Transverse colon (tissue), 3 donors: ENCODE measurements at regions not wholly inside any gene's neighbourhood (a gene's known extent, or its start where the extent isn't known, plus 50 kb on each side); places are given as distances from the start of the nearest gene placed in this dataset.

Experiments
- POLR2A ChIP-seq: fragments of 450-650 bp; IDR thresholded peaks from one replicate; pipeline ENCODE4 v1.6.1; 2016; ENCODE audit warnings: antibody characterized with exemption, mild to moderate bottlenecking, moderate library complexity
- TF ChIP-seq, protein P1 (sequence below), 5 experiments: fragments of 200-600 bp in 3 of 5; fragments of 450-650 bp in 2 of 5; sonication (generic) in 3 of 5; IDR thresholded peaks; 1 replicate in 2 of 5; 2 replicates in 3 of 5; pipeline ENCODE4 v1.5.1; 2016 to 2017; ENCODE audit warnings: antibody characterized with exemption in 5 of 5, inconsistent platforms in 3 of 5, mild to moderate bottlenecking in 2 of 5, moderate library complexity in 1 of 5

DNA sequence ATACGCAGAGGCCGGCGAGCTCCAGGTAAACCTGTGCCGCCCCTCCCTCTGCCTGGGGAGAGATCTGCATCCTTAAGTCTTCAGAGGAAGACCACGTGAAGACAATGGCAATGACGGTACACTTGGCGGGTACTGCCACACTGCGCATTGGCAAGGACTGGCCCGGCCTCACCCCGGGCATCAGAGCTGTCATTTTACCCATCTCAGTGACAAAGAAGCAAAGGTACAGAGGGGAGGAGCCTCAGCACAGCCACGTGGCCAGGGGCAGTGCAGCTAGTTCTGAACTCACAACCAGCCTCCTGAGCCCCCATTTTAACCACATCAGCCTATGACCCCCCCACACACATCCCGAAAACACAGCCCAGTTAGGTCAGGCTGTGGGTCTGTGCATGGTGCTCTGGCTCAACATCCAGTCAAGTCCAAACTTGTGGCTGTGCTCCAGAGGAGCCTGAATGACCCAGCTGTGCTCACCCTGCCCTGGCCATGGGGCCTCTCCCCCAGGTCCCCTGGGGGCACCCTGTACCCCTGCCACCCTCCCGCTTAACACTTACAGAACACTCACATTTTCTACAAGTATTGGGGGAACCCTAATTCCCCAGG is 80.6 kb downstream of the C16orf95 start:
- TF ChIP-seq, protein P1, sequence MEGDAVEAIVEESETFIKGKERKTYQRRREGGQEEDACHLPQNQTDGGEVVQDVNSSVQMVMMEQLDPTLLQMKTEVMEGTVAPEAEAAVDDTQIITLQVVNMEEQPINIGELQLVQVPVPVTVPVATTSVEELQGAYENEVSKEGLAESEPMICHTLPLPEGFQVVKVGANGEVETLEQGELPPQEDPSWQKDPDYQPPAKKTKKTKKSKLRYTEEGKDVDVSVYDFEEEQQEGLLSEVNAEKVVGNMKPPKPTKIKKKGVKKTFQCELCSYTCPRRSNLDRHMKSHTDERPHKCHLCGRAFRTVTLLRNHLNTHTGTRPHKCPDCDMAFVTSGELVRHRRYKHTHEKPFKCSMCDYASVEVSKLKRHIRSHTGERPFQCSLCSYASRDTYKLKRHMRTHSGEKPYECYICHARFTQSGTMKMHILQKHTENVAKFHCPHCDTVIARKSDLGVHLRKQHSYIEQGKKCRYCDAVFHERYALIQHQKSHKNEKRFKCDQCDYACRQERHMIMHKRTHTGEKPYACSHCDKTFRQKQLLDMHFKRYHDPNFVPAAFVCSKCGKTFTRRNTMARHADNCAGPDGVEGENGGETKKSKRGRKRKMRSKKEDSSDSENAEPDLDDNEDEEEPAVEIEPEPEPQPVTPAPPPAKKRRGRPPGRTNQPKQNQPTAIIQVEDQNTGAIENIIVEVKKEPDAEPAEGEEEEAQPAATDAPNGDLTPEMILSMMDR (IDR thresholded peaks at IDR 0.05): no peak
- TF ChIP-seq POLR2A: no peak
